ENCODE measurements at regions not wholly inside any gene's neighbourhood (a gene's known extent, or its start where the extent isn't known, plus 50 kb on each side); places are given as distances from the start of the nearest gene placed in this dataset.

- no peak for TF ChIP-seq CTCF (IDR thresholded peaks at IDR 0.05; ENCODE audit: borderline replicate concordance, extremely low read depth, low read length, poor library complexity, severe bottlenecking)
- TF ChIP-seq EZH2 (IDR thresholded peaks at IDR 0.05; ENCODE audit: borderline replicate concordance, low read depth, low read length, severe bottlenecking): no peak
These were observed 189.6 kb upstream of the GRM7 start for GRCh38 chr3:6671363-6671762.

All from DND-41 (cell line).